ENCODE measurements at regions not wholly inside any gene's neighbourhood (a gene's known extent, or its start where the extent isn't known, plus 50 kb on each side); places are given as distances from the start of the nearest gene placed in this dataset.

- no peak for TF ChIP-seq CTCF (IDR thresholded peaks at IDR 0.05; ENCODE audit: poor library complexity)
- TF ChIP-seq EZH2phosphoT487 (IDR thresholded peaks at IDR 0.05; ENCODE audit: low read depth, severe bottlenecking, unreplicated experiment): no peak
Observed at GRCh38 chr9:87393706-87394230, 103.9 kb upstream of the DAPK1 start.
